ENCODE measurements at regions not wholly inside any gene's neighbourhood (a gene's known extent, or its start where the extent isn't known, plus 50 kb on each side); places are given as distances from the start of the nearest gene placed in this dataset.
"Not testable (repeated sequence)": the region's sequence is repeated elsewhere in the genome, so short reads cannot be mapped to it uniquely, and the experiment has no call there.

- not testable (repeated sequence) for TF ChIP-seq CTCF (IDR thresholded peaks at IDR 0.05 in 2 of 3, conservative IDR thresholded peaks at IDR 0.05 in 1 of 3; ENCODE audit: insufficient read depth in 2 of 3, low read depth in 1 of 3, low read length in 3 of 3); ZNF347 (CRISPR knock-in tag; IDR thresholded peaks at IDR 0.05; ENCODE audit: low read depth); HDAC6 (IDR thresholded peaks at IDR 0.05; ENCODE audit: low read depth, low read length); CC2D1A (IDR thresholded peaks at IDR 0.05); REST (IDR thresholded peaks at IDR 0.05; ENCODE audit: borderline replicate concordance); REST (CRISPR knock-in tag; IDR thresholded peaks at IDR 0.05; ENCODE audit: low read depth); HIVEP1 (CRISPR knock-in tag; IDR thresholded peaks at IDR 0.05); HLTF (IDR thresholded peaks at IDR 0.05); HMGXB4 (CRISPR knock-in tag; IDR thresholded peaks at IDR 0.05); HNRNPUL1 (IDR thresholded peaks at IDR 0.05; ENCODE audit: low read length); RNF2 (IDR thresholded peaks at IDR 0.05)
These were observed 291.9 kb upstream of the SPATA31A3 start for GRCh38 chr9:67284299-67284698.
